GM12875 (cell line): ENCODE measurements at regions not wholly inside any gene's neighbourhood (a gene's known extent, or its start where the extent isn't known, plus 50 kb on each side); places are given as distances from the start of the nearest gene placed in this dataset.
"Not testable (repeated sequence)": the region's sequence is repeated elsewhere in the genome, so short reads cannot be mapped to it uniquely, and the experiment has no call there.

Experiments used
- H3K4me3 ChIP-seq: one replicate; pipeline ENCODE4 v1.5.1; 2011; ENCODE audit warnings: low read depth, low read length, control low read depth
- CTCF ChIP-seq: IDR thresholded peaks from 2 replicates; pipeline ENCODE4 v1.5.1; 2011; ENCODE audit warnings: low read depth, mild to moderate bottlenecking, control low read depth, inconsistent platforms, low read length, moderate library complexity, borderline replicate concordance; ENCODE audit not compliant: insufficient read depth

GRCh38 chr19:20271215-20271926 lies 104.4 kb downstream of the ZNF486 start:
- no peak overlapping the region for H3K4me3 ChIP-seq
- TF ChIP-seq CTCF: no peak

GRCh38 chr19:20269461-20269860 lies 102.4 kb downstream of the ZNF486 start:
- no peak for TF ChIP-seq CTCF
- no peak overlapping the region for H3K4me3 ChIP-seq

GRCh38 chr19:20261513-20261912 lies 94.5 kb downstream of the ZNF486 start:
- not testable (repeated sequence) for H3K4me3 ChIP-seq

GRCh38 chr19:20260738-20261137 lies 93.7 kb downstream of the ZNF486 start:
- H3K4me3 ChIP-seq: not testable (repeated sequence)

- no peak for TF ChIP-seq CTCF
- no peak overlapping the region for H3K4me3 ChIP-seq
Measured at GRCh38 chr19:20259615-20260014, 92.6 kb downstream of the ZNF486 start.

- TF ChIP-seq CTCF: no peak
- no peak overlapping the region for H3K4me3 ChIP-seq
Measured at GRCh38 chr19:20256606-20257005, 89.6 kb downstream of the ZNF486 start.

GRCh38 chr19:20254121-20254520 lies 87.1 kb downstream of the ZNF486 start:
- no peak for TF ChIP-seq CTCF
- H3K4me3 ChIP-seq: no peak overlapping the region

GRCh38 chr19:20252613-20253012 lies 85.6 kb downstream of the ZNF486 start:
- TF ChIP-seq CTCF: no peak
- no peak overlapping the region for H3K4me3 ChIP-seq
